CD4-positive, alpha-beta T cell (primary cell): ENCODE measurements at regions not wholly inside any gene's neighbourhood (a gene's known extent, or its start where the extent isn't known, plus 50 kb on each side); places are given as distances from the start of the nearest gene placed in this dataset.

ENCODE experiments used
- ATAC-seq: fragments of 200-7000 bp; cut with Tn5 transposase; one replicate; pipeline ENCODE4 v1.10.0; 2022; ENCODE audit warnings: mild to moderate bottlenecking; ENCODE audit not compliant: poor library complexity
- CTCF ChIA-PET: fragments of 350-600 bp; sonication (Branson Sonifier 250); formaldehyde crosslinking; loops from one replicate; lab custom pipeline; 2021; ENCODE audit warnings: antibody characterized with exemption, inconsistent platforms; lab: Charles Lee
- POLR2A ChIA-PET: fragments of 350-600 bp; sonication (Branson Sonifier 250); formaldehyde crosslinking; loops from one replicate; lab custom pipeline; 2021; ENCODE audit warnings: antibody characterized with exemption, inconsistent platforms; lab: Charles Lee
- DNase-seq, 14 experiments: peaks; one replicate each; pipeline ENCODE4 v3.0.0-alpha.2; 2013 to 2020; ENCODE audit warnings: mixed read lengths in 2 of 14
- H3K27ac ChIP-seq, 2 donors: one replicate each; pipeline versions ENCODE4 v1.5.1 to v1.7.0; 2013; ENCODE audit warnings: low read length in 2 of 2, low read depth in 1 of 2, mild to moderate bottlenecking in 1 of 2
- H3K27me3 ChIP-seq, 2 experiments: 1 replicate in 1 of 2; 2 replicates in 1 of 2; pipeline versions ENCODE4 v1.6.1 to v1.7.0; 2013; ENCODE audit warnings: low read length in 2 of 2, control low read depth in 1 of 2, mild to moderate bottlenecking in 1 of 2, moderate library complexity in 1 of 2; ENCODE audit not compliant: insufficient read depth in 2 of 2, control insufficient read depth in 1 of 2
- H3K36me3 ChIP-seq: one replicate; pipeline ENCODE4 v1.6.1; 2013; ENCODE audit warnings: low read length, control low read depth; ENCODE audit not compliant: insufficient read depth
- H3K4me1 ChIP-seq: one replicate; pipeline ENCODE4 v1.6.1; 2013; ENCODE audit warnings: low read length, control low read depth; ENCODE audit not compliant: insufficient read depth
- H3K4me3 ChIP-seq: one replicate; pipeline ENCODE4 v1.5.1; 2013; ENCODE audit warnings: mild to moderate bottlenecking, low read length, moderate library complexity
- H3K9me3 ChIP-seq, 2 experiments: 1 replicate in 1 of 2; 2 replicates in 1 of 2; pipeline versions ENCODE4 v1.6.1 to v1.7.0; 2013; ENCODE audit warnings: low read length in 2 of 2, mild to moderate bottlenecking in 2 of 2, control low read depth in 1 of 2, moderate library complexity in 1 of 2; ENCODE audit not compliant: control insufficient read depth in 1 of 2, insufficient read depth in 1 of 2
- H3K27ac Mint-ChIP-seq: one replicate; pipeline ENCODE4 v1.8.0; 2020; ENCODE audit warnings: mixed read lengths
- H3K27me3 Mint-ChIP-seq: one replicate; pipeline ENCODE4 v1.8.0; 2021; ENCODE audit warnings: mixed read lengths
- H3K36me3 Mint-ChIP-seq: one replicate; pipeline ENCODE4 v1.8.0; 2021; ENCODE audit warnings: low read depth, mixed read lengths
- H3K4me1 Mint-ChIP-seq: one replicate; pipeline ENCODE4 v1.8.0; 2021; ENCODE audit warnings: low read depth, mixed read lengths
- H3K4me3 Mint-ChIP-seq: one replicate; pipeline ENCODE4 v1.8.0; 2020; ENCODE audit warnings: mild to moderate bottlenecking, mixed read lengths
- H3K9me3 Mint-ChIP-seq: one replicate; pipeline ENCODE4 v1.8.0; 2020; ENCODE audit warnings: mixed read lengths
- intact Hi-C, 2 experiments: fragments of 100-400 bp; cut with DNase I in 1 of 2; cut with micrococcal nuclease in 1 of 2; formaldehyde crosslinking; loops; one replicate each; pipeline versions ENCODE4 v1.15.1 to v1.9.0; 2023 to 2025; cut with DNase I, micrococcal nuclease
- TF ChIP-seq, protein P1 (sequence below): fragments of 200-600 bp; IDR thresholded peaks from one replicate; pipeline ENCODE4 v1.8.0; 2022; ENCODE audit warnings: antibody characterized with exemption, mild to moderate bottlenecking

DNA sequence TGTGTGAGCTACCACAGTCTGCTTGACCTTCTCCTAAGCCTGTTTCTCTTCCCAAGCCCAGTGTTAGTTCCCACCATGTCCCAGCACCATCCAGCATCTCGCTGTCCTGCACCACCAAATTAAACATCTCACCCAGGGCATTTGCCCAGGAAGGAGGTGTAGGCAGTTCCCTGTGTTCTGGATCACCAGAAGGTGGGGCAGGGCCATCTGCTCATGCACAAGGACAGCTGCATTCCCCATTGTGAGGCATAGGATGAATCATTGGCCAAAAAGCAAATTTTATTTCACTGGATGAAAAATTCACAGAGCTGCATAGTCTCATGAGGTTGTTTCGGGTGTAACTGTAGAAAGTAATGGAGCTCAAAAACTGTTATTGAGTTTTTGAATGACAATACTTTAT is 89.5 kb upstream of the GRIA1 start:
- intact Hi-C loops, result no loop called here
- ChIA-PET CTCF (no interaction called here), POLR2A (no interaction called here)
- H3K4me3 Mint-ChIP-seq, result no peak overlapping the region
- no peaks in the 10 kb centered on the region for H3K36me3 Mint-ChIP-seq
- H3K4me1 Mint-ChIP-seq, result no peaks in the 10 kb centered on the region
- TF ChIP-seq, protein P1, sequence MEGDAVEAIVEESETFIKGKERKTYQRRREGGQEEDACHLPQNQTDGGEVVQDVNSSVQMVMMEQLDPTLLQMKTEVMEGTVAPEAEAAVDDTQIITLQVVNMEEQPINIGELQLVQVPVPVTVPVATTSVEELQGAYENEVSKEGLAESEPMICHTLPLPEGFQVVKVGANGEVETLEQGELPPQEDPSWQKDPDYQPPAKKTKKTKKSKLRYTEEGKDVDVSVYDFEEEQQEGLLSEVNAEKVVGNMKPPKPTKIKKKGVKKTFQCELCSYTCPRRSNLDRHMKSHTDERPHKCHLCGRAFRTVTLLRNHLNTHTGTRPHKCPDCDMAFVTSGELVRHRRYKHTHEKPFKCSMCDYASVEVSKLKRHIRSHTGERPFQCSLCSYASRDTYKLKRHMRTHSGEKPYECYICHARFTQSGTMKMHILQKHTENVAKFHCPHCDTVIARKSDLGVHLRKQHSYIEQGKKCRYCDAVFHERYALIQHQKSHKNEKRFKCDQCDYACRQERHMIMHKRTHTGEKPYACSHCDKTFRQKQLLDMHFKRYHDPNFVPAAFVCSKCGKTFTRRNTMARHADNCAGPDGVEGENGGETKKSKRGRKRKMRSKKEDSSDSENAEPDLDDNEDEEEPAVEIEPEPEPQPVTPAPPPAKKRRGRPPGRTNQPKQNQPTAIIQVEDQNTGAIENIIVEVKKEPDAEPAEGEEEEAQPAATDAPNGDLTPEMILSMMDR, result no peak
- no peak for DNase-seq
- H3K27ac Mint-ChIP-seq, result no peak overlapping the region
- H3K27me3 ChIP-seq, result no peaks in the 10 kb centered on the region
- no peaks in the 10 kb centered on the region for H3K27me3 Mint-ChIP-seq
- no peak overlapping the region for H3K4me3 ChIP-seq
- no peak for ATAC-seq
- H3K9me3 ChIP-seq, result peaks cover 0 to 4% of the 10 kb centered on the region in 2 experiments
- H3K36me3 ChIP-seq, result no peaks in the 10 kb centered on the region
- no peaks in the 10 kb centered on the region for H3K4me1 ChIP-seq
- H3K9me3 Mint-ChIP-seq, result no peaks in the 10 kb centered on the region
- H3K27ac ChIP-seq, result no peak overlapping the region

- Mint-ChIP-seq H3K27me3 (no peaks in the 10 kb centered on the region), H3K4me1 (no peaks in the 10 kb centered on the region), H3K36me3 (no peaks in the 10 kb centered on the region), H3K9me3 (no peaks in the 10 kb centered on the region), H3K4me3 (no peak overlapping the region), H3K27ac (no peak overlapping the region)
- peaks cover 0 to 4% of the 10 kb centered on the region in 2 experiments for H3K9me3 ChIP-seq
- no peak overlapping the region for H3K4me3 ChIP-seq
- no peaks in the 10 kb centered on the region for H3K4me1 ChIP-seq
- ChIA-PET CTCF (no interaction called here), POLR2A (no interaction called here)
- ATAC-seq (no peak), DNase-seq (no peak)
- intact Hi-C loops, result no loop called here
- no peak overlapping the region for H3K27ac ChIP-seq
- no peaks in the 10 kb centered on the region for H3K36me3 ChIP-seq
- TF ChIP-seq, protein P1, result no peak
- H3K27me3 ChIP-seq, result no peaks in the 10 kb centered on the region
Observed at GRCh38 chr5:153402550-153402949, 87.9 kb upstream of the GRIA1 start.

GRCh38 chr5:153403470-153403869 is 87.0 kb upstream of the GRIA1 start:
- TF ChIP-seq, protein P1, result no peak
- H3K4me1 ChIP-seq, result no peaks in the 10 kb centered on the region
- H3K9me3 ChIP-seq, result peaks cover 0 to 4% of the 10 kb centered on the region in 2 experiments
- H3K36me3 Mint-ChIP-seq, result no peaks in the 10 kb centered on the region
- no peak overlapping the region for H3K27ac Mint-ChIP-seq
- H3K27me3 Mint-ChIP-seq, result no peaks in the 10 kb centered on the region
- DNase-seq (no peak), ATAC-seq (no peak)
- H3K4me3 ChIP-seq, result no peak overlapping the region
- H3K9me3 Mint-ChIP-seq, result no peaks in the 10 kb centered on the region
- no peaks in the 10 kb centered on the region for H3K4me1 Mint-ChIP-seq
- H3K27ac ChIP-seq, result no peak overlapping the region
- ChIA-PET POLR2A (no interaction called here), CTCF (no interaction called here)
- no peaks in the 10 kb centered on the region for H3K27me3 ChIP-seq
- no peaks in the 10 kb centered on the region for H3K36me3 ChIP-seq
- no peak overlapping the region for H3K4me3 Mint-ChIP-seq
- intact Hi-C loops, result no loop called here
